ENCODE measurements at regions not wholly inside any gene's neighbourhood (a gene's known extent, or its start where the extent isn't known, plus 50 kb on each side); places are given as distances from the start of the nearest gene placed in this dataset.

- TF ChIP-seq POLR2AphosphoS5 (IDR thresholded peaks at IDR 0.05) (no peak), EP300 (IDR thresholded peaks at IDR 0.05) (no peak)
These were observed 65.8 kb upstream of the WNT7B start for GRCh38 chr22:46042786-46043185.
